HFF-Myc (cell line): ENCODE measurements at regions not wholly inside any gene's neighbourhood (a gene's known extent, or its start where the extent isn't known, plus 50 kb on each side); places are given as distances from the start of the nearest gene placed in this dataset.

Experiments
- DNase-seq: peaks from one replicate; pipeline ENCODE4 v3.0.0-alpha.2; 2011; ENCODE audit warnings: low read depth; ENCODE audit errors: extremely low read depth
- H3K4me3 ChIP-seq: replicated peaks from 2 replicates; pipeline ENCODE4 v1.5.1; 2011; ENCODE audit warnings: low read depth, mild to moderate bottlenecking, control low read depth, low read length
- TF ChIP-seq, protein P1 (sequence below): IDR thresholded peaks from 2 replicates; pipeline ENCODE4 v1.5.1; 2012; ENCODE audit warnings: mild to moderate bottlenecking, low read depth, low read length, control low read depth; ENCODE audit errors: missing control alignments

DNA sequence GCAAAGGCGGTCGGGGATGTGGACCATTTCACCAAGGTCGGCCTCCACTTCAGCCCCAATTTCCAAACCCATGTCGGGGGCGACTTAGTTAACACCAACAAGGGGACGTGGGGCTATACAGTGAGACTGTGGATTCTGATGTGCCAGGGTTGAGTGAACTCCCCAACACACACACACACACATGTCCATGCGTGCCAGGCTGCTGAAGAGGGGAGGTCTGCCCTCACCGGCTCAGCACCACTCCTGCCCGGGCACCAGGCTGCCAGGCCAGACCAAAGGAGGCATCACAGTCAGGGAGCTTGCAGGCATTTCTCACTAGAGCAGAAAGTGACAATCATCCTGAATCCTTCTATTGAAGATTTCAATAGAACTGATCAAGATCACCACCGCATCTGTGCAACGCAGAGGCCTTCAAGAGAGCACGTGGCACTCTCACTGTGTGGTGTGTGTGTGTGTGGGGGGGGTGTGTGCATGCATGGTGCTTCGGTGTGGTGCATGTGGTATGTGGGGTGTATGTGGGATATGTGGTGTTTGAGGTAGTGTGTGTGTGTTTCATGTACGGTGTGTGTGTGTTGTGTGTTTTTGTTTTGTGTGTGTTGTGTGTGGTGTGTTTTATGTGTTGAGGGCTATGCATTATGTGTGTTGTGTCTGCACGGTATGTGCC is 403.5 kb upstream of the RNF32 start:
- no peak for DNase-seq
- H3K4me3 ChIP-seq, result no peak overlapping the region
- TF ChIP-seq, protein P1, sequence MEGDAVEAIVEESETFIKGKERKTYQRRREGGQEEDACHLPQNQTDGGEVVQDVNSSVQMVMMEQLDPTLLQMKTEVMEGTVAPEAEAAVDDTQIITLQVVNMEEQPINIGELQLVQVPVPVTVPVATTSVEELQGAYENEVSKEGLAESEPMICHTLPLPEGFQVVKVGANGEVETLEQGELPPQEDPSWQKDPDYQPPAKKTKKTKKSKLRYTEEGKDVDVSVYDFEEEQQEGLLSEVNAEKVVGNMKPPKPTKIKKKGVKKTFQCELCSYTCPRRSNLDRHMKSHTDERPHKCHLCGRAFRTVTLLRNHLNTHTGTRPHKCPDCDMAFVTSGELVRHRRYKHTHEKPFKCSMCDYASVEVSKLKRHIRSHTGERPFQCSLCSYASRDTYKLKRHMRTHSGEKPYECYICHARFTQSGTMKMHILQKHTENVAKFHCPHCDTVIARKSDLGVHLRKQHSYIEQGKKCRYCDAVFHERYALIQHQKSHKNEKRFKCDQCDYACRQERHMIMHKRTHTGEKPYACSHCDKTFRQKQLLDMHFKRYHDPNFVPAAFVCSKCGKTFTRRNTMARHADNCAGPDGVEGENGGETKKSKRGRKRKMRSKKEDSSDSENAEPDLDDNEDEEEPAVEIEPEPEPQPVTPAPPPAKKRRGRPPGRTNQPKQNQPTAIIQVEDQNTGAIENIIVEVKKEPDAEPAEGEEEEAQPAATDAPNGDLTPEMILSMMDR, result no peak

DNA sequence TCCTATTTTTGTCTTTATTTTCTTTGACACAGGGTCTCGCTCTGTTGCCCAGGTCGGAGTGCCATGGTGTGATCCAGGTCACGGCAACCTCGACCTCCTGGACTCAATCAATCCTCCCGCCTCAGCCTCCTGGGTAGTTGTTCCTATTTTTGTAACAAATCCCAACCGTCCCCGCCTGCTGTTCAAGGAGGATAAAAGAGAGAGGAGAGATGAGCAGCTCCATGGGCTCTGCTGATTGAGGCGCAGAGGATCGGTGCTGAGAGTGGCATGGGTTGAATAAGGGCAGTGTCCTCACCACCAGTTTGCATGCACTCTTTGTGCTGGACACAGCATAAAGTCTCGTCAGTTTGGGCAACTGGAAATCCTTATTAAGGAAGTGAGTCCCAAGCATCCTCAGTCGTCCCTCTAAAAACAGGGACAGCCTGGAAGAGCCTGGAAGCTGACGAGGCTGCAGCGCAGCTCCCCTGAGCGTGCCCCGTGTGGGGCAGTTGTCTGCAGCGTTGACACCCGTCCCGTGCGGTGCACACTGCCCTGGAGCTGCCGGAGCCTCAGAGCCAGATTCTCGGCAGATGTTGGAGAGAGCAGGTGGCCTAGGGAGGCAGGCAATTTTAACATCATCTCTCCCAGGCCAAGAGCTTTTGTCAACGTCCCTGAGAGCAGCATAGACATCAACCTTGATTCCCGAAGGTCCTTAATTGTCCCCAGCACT is 404.2 kb upstream of the RNF32 start:
- DNase-seq, result no peak
- TF ChIP-seq, protein P1, result no peak
- no peak overlapping the region for H3K4me3 ChIP-seq

DNA sequence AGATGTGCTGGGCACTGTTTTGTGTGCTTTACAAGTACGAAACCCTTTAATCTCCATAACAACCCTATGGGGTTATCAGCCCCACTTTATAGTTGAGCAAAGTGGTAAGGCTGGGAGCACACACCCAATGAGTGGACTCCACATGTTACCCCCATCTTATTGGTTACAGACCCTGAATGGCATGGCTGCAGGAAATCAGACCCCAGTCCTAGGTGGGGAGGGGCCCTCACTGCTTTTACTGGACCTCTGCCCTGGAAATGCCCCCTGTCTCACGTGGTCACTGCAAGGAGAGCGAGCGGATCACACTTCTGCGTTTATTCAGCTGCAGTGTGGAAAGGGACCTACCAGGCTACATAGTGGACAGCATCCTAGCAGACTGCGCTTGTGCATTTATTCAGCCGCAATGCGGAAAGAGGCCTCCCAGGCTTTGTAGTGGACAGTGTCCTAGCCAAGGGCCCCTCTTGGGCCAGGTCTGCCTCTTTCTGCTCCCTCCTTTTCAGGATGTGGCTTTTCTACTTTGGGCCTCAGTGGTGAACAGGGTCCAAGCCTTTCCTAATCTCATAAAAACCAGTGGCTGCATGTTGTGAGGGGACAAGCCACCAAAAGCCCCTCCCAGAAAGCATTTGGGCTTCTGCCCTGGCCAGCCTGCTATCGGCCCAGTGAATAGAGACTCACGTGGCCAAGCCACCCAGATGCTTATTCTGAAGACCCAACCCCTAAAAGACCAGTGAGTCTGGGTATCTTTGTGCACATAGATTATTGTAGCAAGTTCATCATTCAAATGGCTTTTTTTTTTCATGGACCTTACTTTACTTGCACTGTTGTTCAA is 405.7 kb upstream of the RNF32 start:
- H3K4me3 ChIP-seq, result no peak overlapping the region
- TF ChIP-seq, protein P1, result no peak
- DNase-seq, result no peak

DNA sequence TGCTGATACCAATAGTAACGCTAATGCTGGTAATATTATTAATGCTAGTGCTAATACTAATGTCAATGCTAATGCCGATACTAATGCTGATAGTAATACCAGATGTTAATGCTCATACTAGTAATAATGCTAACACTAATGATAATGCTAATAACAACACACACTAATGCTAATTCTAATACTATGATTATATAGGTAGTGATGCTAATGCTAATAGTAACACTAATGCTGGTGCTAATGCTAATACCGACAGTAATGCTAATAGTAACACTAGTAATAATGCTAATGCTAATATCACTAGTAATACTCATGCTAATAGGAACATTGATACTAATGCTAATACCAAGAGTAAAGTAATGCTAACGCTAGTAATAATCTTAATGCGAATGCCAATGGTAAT is 406.4 kb upstream of the RNF32 start:
- DNase-seq, result no peak
- TF ChIP-seq, protein P1, result no peak

DNA sequence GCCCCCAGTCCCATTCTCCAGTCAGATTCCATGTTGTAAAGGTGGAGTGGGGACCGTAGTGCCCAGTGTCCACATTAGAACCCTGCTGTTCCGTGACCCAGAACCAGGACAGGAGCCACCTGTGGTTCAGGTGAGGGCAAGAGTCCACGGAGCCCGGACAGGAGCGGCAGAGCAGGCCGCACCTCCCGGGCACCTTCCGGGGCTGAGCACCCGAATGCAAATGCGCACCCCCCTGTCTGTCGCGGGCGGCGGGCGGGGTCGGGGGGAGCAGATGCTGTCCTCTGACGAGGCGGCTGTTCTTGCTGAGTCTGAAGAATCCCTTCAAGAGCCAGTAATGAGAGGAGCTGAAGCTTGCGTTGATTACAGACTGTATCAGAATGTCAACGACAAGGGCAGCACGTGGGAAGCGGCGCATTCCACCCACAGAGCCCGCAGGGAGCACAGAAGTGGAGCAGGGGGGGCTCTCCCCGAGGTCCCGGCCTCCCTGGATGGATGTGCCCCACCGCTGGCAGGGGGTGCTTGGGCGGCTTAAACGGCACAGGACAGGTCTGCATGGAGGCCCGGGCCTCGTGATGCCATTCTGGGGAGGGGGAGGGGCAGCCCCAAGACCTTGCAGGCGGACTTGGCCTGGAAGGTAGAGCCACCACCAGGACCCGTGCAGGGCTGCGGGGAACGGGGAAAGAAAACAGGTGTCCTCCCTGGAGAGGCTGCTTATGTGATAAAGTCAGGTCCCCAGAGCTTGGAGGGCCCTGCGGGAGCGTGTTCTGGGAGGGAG is 407.5 kb upstream of the RNF32 start:
- TF ChIP-seq, protein P1, result no peak
- DNase-seq, result no peak
- H3K4me3 ChIP-seq, result no peak overlapping the region

More for the DNA sequence above, 406.4 kb upstream of the RNF32 start:
- no peak overlapping the region for H3K4me3 ChIP-seq

DNA sequence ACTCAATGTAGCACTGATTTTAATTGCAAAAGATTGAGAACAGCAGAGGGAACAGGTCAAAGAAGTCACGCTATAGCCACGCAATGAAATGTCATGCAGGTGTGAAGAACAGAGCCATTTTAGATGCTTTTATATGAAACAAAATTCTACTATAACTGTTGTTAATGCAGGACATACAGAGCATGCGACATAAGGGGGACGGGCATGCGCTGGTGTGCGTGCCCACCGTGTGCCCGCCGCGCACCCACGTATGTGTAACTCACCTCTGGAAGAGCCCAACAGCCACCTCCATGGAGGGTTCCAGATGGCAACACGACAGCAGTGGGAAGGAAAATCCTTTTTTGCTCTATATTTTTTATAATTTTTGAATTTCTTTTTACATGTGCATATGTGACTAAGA is 410.0 kb upstream of the RNF32 start:
- no peak for DNase-seq
- no peak overlapping the region for H3K4me3 ChIP-seq
- TF ChIP-seq, protein P1, result no peak
